Left colon (tissue), 2 donors: ENCODE measurements at regions not wholly inside any gene's neighbourhood (a gene's known extent, or its start where the extent isn't known, plus 50 kb on each side); places are given as distances from the start of the nearest gene placed in this dataset.

Source experiments
- ATAC-seq: fragments of 200-7000 bp; cut with Tn5 transposase; one replicate; pipeline ENCODE4 v1.9.1; 2020; ENCODE audit warnings: mild to moderate bottlenecking, moderate library complexity
- DNase-seq, 2 donors: peaks; one replicate each; pipeline ENCODE4 v3.0.0-alpha.2; 2020
- intact Hi-C, 2 donors: fragments of 100-400 bp; cut with DNase I in 1 of 2; cut with micrococcal nuclease in 1 of 2; formaldehyde crosslinking; loops; one replicate each; pipeline versions ENCODE4 v1.11.2 to v1.14.0; 2022; cut with DNase I, micrococcal nuclease
- donor health status: DM: no; HTN: no; CAD: no.
- donor health status: DM: yes; HTN: yes; CAD: no.

GRCh38 chr4:135605076-135605475 lies 1403.5 kb upstream of the PABPC4L start:
- DNase-seq (no peak), ATAC-seq (no peak)
- intact Hi-C loops = no loop called here

DNA sequence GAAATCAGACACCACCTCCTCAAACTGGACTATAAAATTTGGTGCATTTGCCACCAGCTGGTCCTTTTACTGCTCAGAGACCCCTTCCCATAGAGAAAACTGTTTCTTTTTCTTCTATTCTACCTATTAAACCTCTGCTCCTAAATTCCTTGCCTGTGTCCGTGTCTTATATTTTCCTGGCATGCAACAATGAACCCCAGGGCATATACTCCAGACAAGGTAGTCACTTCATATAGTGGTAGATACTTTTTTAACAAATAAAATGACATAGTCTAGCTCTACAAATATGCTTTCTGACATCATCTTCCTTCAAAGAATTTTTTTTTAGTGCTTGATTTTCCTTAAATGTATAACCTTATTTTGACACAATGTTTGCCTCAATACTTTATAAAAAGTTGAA lies 1402.9 kb upstream of the PABPC4L start:
- no peak for DNase-seq
- intact Hi-C loops = no loop called here
- no peak for ATAC-seq

- DNase-seq (no peak), ATAC-seq (no peak)
- intact Hi-C loops = no loop called here
Measured at GRCh38 chr4:135601351-135601750, 1399.8 kb upstream of the PABPC4L start.

DNA sequence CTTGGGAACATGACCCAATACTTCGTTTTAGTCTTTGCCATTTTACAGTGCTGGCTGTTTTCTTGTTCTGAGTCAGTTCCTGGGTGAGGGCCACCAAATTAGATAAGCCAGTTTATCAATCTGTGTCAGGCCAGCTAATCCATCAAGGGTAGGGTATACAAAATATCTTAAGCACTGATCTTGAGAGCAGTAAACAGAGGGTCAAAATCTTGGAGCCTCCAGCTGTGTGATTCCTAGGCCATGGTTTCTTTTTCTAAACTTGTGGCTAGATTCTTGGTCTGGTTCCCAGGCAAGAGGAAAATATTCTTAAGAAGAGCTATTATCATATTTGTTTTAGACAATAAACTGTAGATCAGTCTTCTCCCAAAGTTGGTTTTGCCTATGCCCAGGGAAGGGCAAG lies 1396.6 kb upstream of the PABPC4L start:
- ATAC-seq = no peak
- no peak for DNase-seq
- intact Hi-C loops = no loop called here

DNA sequence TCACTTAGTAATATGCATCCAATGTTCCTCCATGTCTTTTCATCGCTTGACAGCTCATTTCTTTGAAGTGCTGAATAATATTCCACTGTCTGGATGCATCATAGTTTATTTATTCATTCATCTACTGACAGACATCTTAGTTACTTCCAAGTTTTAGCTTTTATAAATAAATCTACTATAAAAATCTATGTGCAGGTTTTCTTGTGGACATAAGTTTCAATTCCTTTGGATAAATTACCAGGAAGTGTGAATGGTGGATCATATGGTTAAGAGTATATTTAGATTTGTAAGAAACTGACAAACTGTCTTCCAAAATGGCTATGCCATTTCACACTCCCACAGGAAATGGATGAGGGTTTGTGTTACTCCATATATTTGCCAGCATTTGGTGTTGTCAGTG lies 1392.9 kb upstream of the PABPC4L start:
- ATAC-seq (no peak), DNase-seq (no peak)
- intact Hi-C loops = no loop called here

GRCh38 chr4:135575041-135575440 lies 1373.5 kb upstream of the PABPC4L start:
- DNase-seq = no peak
- no peak for ATAC-seq
- intact Hi-C loops = no loop called here

DNA sequence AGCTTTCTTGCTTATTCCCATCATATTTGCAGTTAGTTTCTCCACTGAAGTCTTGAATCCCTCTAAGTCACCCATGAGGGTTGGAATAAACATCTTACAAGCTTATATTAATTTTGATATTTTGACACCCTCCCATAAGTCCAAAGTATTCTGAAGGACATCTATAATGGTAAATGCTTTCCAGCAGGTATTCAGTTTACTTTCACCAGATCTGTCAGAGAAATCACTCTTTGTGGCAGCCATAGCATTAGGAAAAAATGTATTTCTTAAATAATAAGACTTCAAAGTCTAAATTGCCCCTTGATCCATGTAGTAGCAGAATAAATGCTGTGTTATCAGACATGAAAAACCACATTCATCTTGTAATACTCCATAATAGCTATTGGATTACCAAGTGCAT lies 1371.7 kb upstream of the PABPC4L start:
- ATAC-seq (no peak), DNase-seq (no peak)
- intact Hi-C loops = no loop called here

DNA sequence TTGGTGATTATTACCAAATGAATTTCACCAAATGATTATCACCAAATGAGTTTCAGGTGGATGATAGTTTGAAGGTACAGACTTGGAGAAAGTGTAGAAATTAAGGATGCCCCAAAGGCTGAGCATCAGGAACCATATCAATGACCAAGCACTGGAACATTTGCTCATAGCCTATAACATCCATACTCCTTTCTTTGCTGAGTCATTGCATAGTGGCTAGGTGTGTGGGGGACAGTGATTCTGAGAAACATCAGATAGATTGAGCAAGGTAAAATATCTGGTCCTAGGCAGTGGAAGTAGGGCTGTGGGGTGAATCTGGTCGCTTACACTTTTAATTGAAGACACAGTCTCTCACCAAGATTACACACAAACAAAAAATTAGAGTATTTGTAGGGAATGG lies 1362.5 kb upstream of the PABPC4L start:
- DNase-seq = no peak
- ATAC-seq = no peak
- intact Hi-C loops = no loop called here

- DNase-seq (no peak), ATAC-seq (no peak)
- intact Hi-C loops = no loop called here
Measured at GRCh38 chr4:135553213-135553612, 1351.6 kb upstream of the PABPC4L start.

GRCh38 chr4:135552131-135552530 lies 1350.5 kb upstream of the PABPC4L start:
- ATAC-seq (no peak), DNase-seq (no peak)
- intact Hi-C loops = no loop called here

DNA sequence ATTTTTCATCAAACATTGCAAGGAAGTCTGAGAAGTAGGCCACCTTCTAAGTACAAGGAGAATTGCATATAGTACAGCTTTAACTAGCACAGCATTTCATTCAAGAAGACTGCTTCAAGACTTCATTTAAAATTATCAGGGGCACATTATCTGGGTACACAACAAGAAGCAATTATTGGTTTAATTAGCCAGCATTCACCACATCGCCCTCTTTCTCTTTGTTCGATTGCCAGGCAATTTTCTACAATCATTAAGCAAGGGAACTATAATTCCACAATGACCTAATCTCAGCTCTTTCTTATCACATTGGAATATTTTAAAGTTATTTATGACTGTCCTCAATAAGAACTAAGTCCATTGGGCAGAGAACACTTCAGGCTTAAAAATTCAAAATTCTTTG lies 1347.1 kb upstream of the PABPC4L start:
- ATAC-seq (no peak), DNase-seq (no peak)
- intact Hi-C loops = no loop called here

DNA sequence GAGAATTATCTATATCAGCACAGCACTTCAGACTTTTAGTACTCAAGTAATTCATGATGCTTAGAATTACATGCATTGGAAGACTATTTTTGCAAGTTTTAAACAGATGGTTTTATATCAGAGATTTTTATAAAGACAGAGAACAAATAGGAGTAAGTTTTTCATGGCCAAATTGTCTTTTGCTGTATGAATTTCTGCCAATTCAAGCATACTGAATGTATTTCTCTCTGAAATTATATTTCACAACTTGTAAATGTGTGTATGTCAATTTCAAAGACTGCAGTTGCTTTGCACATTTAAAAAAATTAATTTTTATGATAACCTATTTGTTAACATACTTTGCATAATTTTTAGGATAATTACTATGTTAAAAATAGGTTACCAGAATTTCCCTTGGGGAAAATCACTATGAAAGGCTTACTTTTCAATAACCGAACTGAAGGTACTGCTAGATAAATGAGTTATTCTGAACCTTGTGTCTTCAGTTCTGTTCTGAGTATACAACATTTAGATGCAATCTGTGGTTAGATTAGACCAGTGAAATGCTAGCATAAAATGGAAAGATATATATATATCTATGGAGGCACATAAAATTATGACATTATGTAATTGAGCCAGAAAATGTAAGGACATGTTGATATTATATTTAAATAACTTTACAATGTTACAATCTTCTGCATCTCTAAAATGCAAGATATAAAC lies 1344.2 kb upstream of the PABPC4L start:
- ATAC-seq (no peak), DNase-seq (no peak)
- intact Hi-C loops = no loop called here

DNA sequence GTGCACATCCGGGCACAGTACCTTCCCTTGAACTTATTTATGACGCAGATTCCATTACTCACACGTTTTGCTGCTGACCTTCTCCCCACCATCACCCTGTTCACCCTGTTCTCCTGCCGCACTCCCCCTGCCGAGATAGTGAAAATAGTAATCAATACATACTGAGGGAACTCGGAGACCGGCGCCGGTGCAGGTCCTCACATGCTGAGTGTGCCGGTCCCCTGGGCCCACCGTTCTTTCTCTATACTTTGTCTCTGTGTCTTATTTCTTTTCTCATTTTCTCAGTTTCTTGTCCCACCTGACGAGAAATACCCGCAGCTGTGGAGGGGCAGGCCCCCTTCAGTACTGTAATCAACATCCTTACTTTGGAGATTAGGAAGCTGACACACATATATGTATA lies 1337.1 kb upstream of the PABPC4L start:
- no peak for ATAC-seq
- intact Hi-C loops = no loop called here
- no peak for DNase-seq

DNA sequence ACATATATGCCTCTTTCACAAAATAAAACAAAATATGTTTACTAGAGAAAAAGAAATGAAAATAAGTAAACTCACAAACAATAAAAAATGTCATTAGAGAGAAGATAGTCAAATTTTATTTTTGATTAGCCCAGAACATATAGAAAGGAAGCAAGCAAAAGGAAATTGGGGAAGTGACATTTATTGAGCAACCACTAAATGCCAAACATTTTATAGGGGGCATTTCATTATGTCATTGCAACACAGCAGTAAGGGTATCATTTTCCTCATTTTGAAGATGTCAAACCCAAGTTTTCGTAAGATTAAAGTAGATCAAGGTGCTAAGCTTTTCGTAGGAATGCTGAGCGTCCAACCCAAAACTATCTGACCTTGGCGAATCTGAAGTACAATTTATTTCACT lies 1331.5 kb upstream of the PABPC4L start:
- no peak for ATAC-seq
- DNase-seq = no peak
- intact Hi-C loops = no loop called here

DNA sequence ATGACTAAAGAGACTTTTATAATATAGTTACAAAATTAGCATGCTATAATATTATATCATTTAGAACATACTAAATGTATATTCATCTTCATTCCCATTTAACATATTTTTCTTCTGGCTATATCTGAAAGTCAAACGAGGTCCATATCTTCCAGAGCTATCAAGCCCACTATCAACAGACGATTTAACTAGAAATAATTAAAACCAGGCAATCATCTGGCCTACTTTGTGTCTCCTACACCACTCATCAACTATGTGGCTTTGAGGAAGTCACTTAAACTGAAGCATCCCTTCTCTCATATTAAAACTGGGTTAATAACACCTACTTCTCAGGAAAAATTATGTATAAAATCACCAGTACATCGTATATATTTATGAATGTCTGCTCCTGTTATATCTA lies 1330.5 kb upstream of the PABPC4L start:
- DNase-seq = no peak
- intact Hi-C loops = no loop called here
- no peak for ATAC-seq

DNA sequence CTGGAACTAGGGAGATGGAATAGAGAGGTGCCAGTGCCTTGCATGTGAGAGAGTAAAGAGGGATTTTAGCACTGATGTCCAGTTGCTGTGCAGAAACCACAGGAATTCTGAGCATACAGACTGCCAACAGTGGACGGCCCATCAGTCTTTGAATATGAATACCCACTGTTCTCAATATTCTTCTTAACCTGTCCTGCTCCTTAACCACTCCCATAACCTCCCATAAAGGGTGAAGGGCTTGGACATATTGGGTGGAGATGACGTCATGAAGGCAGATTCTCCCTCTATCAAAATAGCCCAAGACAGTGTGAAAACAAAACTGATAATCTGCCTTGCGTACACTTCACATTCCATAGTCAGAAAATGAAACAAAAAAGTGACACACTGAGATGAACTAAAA lies 1313.7 kb upstream of the PABPC4L start:
- intact Hi-C loops = no loop called here

GRCh38 chr4:135510582-135510981 lies 1309.0 kb upstream of the PABPC4L start:
- intact Hi-C loops = no loop called here
- DNase-seq (no peak), ATAC-seq (no peak)

More for the DNA sequence above, 1313.7 kb upstream of the PABPC4L start:
- ATAC-seq (no peak), DNase-seq (no peak)

- intact Hi-C loops = no loop called here
- DNase-seq (no peak), ATAC-seq (no peak)
Measured at GRCh38 chr4:135508006-135508714, 1306.6 kb upstream of the PABPC4L start.

DNA sequence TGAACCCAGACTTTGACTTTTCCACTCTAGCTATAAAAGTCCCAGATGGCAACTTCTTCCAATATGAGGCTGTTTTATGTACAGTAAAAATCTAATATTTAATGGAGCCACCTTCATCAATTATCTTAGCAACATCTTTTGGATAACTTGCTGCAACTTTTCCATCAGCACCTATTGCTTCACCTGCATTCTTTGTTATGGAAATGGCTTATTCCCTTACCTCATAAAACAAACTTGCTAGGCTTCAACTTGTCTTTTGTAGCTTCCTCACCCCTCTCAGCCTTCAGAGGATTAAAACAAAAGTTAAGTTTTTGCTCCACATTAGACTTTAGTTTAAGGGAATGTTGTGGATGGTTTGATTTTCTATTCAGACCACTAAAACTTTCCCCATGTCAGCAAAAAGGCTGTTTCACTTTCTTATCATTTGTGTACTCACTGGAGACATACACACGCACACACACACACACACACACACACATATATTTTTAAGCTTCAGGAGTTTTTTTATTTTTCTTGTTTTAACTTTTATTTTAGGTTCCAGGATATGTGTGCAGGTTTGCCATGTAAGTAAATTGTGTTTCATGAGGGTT lies 1296.1 kb upstream of the PABPC4L start:
- intact Hi-C loops = no loop called here
- ATAC-seq = no peak
- no peak for DNase-seq

- ATAC-seq = no peak
- intact Hi-C loops = no loop called here
- no peak for DNase-seq
Measured at GRCh38 chr4:135492439-135492838, 1290.8 kb upstream of the PABPC4L start.

DNA sequence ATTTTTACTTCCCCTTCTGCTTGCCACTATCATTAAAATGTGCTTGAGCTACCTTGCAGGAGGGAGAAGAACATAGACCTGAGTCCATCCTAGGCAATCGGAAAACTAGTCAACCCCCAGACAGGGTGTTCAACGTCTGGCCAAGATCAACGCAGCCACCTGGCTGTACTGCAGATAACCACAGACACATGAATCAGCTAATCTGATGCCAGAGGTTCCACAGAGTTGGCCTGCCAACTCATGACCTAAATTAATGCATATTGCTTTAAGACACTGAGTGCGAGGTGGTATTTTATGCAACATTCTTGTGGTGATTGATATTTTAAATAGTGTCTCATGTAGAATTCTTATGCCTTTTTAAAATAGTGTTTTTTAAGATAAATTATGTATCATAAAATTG lies 1283.8 kb upstream of the PABPC4L start:
- intact Hi-C loops = no loop called here
- ATAC-seq = no peak
- no peak for DNase-seq
